ENCODE measurements at regions not wholly inside any gene's neighbourhood (a gene's known extent, or its start where the extent isn't known, plus 50 kb on each side); places are given as distances from the start of the nearest gene placed in this dataset.

GRCh38 chr7:106196460-106197021, 84.4 kb upstream of the SYPL1 start:
- no peak overlapping the region for H3K14ac ChIP-seq (ENCODE audit: insufficient read length)
- H2AK5ac ChIP-seq (ENCODE audit: low read depth, low read length) = no peak overlapping the region
- H4K5ac ChIP-seq (ENCODE audit: insufficient read length, low read depth, low read length) = no peak overlapping the region
- no peak overlapping the region for H3K27ac ChIP-seq (ENCODE audit: low read depth, low read length)
- DNase-seq (ENCODE audit: low read depth in 1 of 2, low spot score in 2 of 2) = no peak
- no peaks in the 10 kb centered on the region for H3K79me2 ChIP-seq (ENCODE audit: control insufficient read depth in 1 of 2, insufficient read depth in 2 of 2, low read length in 2 of 2)
- FAIRE-seq = no peak
- ChIA-PET CTCF (ENCODE audit: partially characterized antibody) (interaction anchor here (0.9 to 2.6 kb wide), 4 partner anchors 10 to 266 kb away, joined by 3 to 8 read pairs (median 4); no protein-coding TSS in a partner anchor), POLR2A (ENCODE audit: partially characterized antibody) (no interaction called here)
- no peak overlapping the region for H3K23ac ChIP-seq (ENCODE audit: insufficient read length)
- H2AFZ ChIP-seq (ENCODE audit: low read length) = no peak overlapping the region
- H3K36me3 ChIP-seq (ENCODE audit: control insufficient read depth in 2 of 4, insufficient read depth in 4 of 4, low read length in 3 of 4) = no peaks in the 10 kb centered on the region
- H3K56ac ChIP-seq (replicated peaks; ENCODE audit: insufficient read length, low read depth, low read length) = no peak overlapping the region
- TF ChIP-seq NRF1 (IDR thresholded peaks at IDR 0.05; ENCODE audit: low read depth, low read length) (no peak), KDM1A (IDR thresholded peaks at IDR 0.05; ENCODE audit: borderline replicate concordance, low read length) (peak; percentile 62; the same call in 1 of the 2 replicates)
- H4K91ac ChIP-seq (replicated peaks; ENCODE audit: insufficient read length, low read length) = no peak overlapping the region
- no peaks in the 10 kb centered on the region for H3K23me2 ChIP-seq (ENCODE audit: low read depth, low read length)
- H2BK15ac ChIP-seq (ENCODE audit: low read length) = no peak overlapping the region
- no peaks in the 10 kb centered on the region for H3K79me1 ChIP-seq (ENCODE audit: low read depth, low read length)
- H2BK12ac ChIP-seq (ENCODE audit: low read depth, low read length) = no peak overlapping the region
- H3K4me2 ChIP-seq (ENCODE audit: insufficient read depth in 1 of 2, low read depth in 2 of 2, low read length in 2 of 2) = no peak overlapping the region
- H3K27me3 ChIP-seq (replicated peaks in 1 of 4; ENCODE audit: control insufficient read depth in 3 of 4, extremely low read depth in 1 of 4, insufficient read depth in 3 of 4, low read length in 3 of 4) = no peaks in the 10 kb centered on the region
- H3K4me3 ChIP-seq (ENCODE audit: extremely low read depth in 1 of 4, insufficient read depth in 2 of 4, low read depth in 3 of 4, low read length in 4 of 4) = no peak overlapping the region
- no peak overlapping the region for H2BK5ac ChIP-seq (ENCODE audit: low read depth, low read length)
- no peak overlapping the region for H4K8ac ChIP-seq (ENCODE audit: extremely low read depth, insufficient read depth, low read length)
- no peaks in the 10 kb centered on the region for H3K9me3 ChIP-seq (ENCODE audit: insufficient read depth in 2 of 2, low read depth in 1 of 2, low read length in 1 of 2)
- H4K20me1 ChIP-seq (replicated peaks in 1 of 2; ENCODE audit: control insufficient read depth in 1 of 2, insufficient read depth in 2 of 2, low read length in 2 of 2) = no peaks in the 10 kb centered on the region
- no peak overlapping the region for H3K4ac ChIP-seq (replicated peaks; ENCODE audit: insufficient read length, low read depth, low read length)
- no peak overlapping the region for H3K18ac ChIP-seq (ENCODE audit: extremely low read depth, low read length)
- 92% methylated on average over 2 of the region's 2 CpGs; no CpG with 5 or more reads in 1 of the 2 experiments for WGBS, 2 experiments (ENCODE audit: extremely low coverage in 1 of 2, insufficient coverage in 1 of 2, insufficient read length in 1 of 2, insufficient replicate concordance in 2 of 2, low coverage in 1 of 2, low lambda C conversion rate in 2 of 2, missing lambda C conversion rate in 1 of 2)
- no peak overlapping the region for H3K9ac ChIP-seq (replicated peaks in 1 of 4; ENCODE audit: extremely low read depth in 1 of 4, low read depth in 3 of 4, low read length in 3 of 4)
- no peak overlapping the region for H2BK120ac ChIP-seq (replicated peaks; ENCODE audit: low read depth, low read length)
- no peak overlapping the region for H2BK20ac ChIP-seq (ENCODE audit: low read length)
- H3K4me1 ChIP-seq (replicated peaks in 1 of 4; ENCODE audit: control insufficient read depth in 3 of 4, insufficient read depth in 4 of 4, low read length in 3 of 4) = no peaks in the 10 kb centered on the region

Measured in H1 (cell line).